ENCODE measurements at regions not wholly inside any gene's neighbourhood (a gene's known extent, or its start where the extent isn't known, plus 50 kb on each side); places are given as distances from the start of the nearest gene placed in this dataset.

DNA sequence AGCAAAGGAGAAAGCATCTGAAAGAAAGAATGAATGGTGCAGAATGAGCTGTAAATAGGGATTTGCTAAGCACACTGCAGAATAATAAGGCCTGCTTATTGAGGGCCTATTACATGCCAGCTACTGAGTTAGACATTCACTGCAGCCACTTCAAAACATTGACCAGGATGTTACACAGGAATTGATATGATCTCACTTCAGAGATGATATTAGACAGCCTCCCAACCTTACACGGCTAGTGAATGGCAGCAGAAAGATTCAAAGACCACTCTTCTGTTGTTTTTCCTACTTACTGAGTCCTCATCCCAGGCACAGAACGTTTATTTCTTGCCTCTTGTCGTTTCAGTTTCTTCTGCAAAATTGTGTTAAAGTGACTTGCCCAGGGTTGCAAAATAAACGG lies 1209.9 kb upstream of the WWC1 start:
- H3K9me1 ChIP-seq (ENCODE audit: control insufficient read depth, extremely low read depth, insufficient read depth, low read length): no peaks in the 10 kb centered on the region
- no peaks in the 10 kb centered on the region for H3K9me3 ChIP-seq (ENCODE audit: control insufficient read depth, low read depth, low read length)
- FAIRE-seq (no peak), DNase-seq (ENCODE audit: low read depth, low spot score) (no peak)
- no peaks in the 10 kb centered on the region for H3K27me3 ChIP-seq (ENCODE audit: control insufficient read depth, extremely low read depth, insufficient read depth, low read length)
- no peak overlapping the region for H3K9ac ChIP-seq (ENCODE audit: control insufficient read depth, extremely low read depth, insufficient read depth, low read length)
- H3K79me2 ChIP-seq (ENCODE audit: control insufficient read depth, insufficient read depth, low read length): no peaks in the 10 kb centered on the region
- H4K20me1 ChIP-seq (ENCODE audit: control insufficient read depth, extremely low read depth, insufficient read depth, low read length): no peaks in the 10 kb centered on the region
- no peak overlapping the region for H3K4me2 ChIP-seq (ENCODE audit: control insufficient read depth, extremely low read depth, insufficient read depth, low read depth, low read length)
- TF ChIP-seq EZH2 (IDR thresholded peaks at IDR 0.05; ENCODE audit: low read length): no peak
- TF ChIP-seq, protein P1, sequence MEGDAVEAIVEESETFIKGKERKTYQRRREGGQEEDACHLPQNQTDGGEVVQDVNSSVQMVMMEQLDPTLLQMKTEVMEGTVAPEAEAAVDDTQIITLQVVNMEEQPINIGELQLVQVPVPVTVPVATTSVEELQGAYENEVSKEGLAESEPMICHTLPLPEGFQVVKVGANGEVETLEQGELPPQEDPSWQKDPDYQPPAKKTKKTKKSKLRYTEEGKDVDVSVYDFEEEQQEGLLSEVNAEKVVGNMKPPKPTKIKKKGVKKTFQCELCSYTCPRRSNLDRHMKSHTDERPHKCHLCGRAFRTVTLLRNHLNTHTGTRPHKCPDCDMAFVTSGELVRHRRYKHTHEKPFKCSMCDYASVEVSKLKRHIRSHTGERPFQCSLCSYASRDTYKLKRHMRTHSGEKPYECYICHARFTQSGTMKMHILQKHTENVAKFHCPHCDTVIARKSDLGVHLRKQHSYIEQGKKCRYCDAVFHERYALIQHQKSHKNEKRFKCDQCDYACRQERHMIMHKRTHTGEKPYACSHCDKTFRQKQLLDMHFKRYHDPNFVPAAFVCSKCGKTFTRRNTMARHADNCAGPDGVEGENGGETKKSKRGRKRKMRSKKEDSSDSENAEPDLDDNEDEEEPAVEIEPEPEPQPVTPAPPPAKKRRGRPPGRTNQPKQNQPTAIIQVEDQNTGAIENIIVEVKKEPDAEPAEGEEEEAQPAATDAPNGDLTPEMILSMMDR (optimal IDR thresholded peaks at IDR 0.05 in 1 of 3, IDR thresholded peaks at IDR 0.05 in 1 of 3, conservative IDR thresholded peaks at IDR 0.05 in 1 of 3; ENCODE audit: extremely low read depth in 1 of 3, insufficient read depth in 2 of 3, low read length in 3 of 3): no peak
- no peaks in the 10 kb centered on the region for H3K4me1 ChIP-seq (ENCODE audit: control insufficient read depth, extremely low read depth, insufficient read depth, low read length)
- H3K4me3 ChIP-seq (ENCODE audit: control insufficient read depth in 2 of 3, extremely low read depth in 1 of 3, insufficient read depth in 2 of 3, low read depth in 1 of 3, low read length in 3 of 3): no peak overlapping the region
- no peak overlapping the region for H3K27ac ChIP-seq (ENCODE audit: control insufficient read depth, insufficient read depth, low read length)
- H3K36me3 ChIP-seq (ENCODE audit: control insufficient read depth in 2 of 2, extremely low read depth in 1 of 2, insufficient read depth in 2 of 2, low read length in 2 of 2): no peaks in the 10 kb centered on the region
- dilution Hi-C loops (cut with MboI; ENCODE audit: extremely low pct_ligation_motif_present, low sequenced_read_pairs): no loop called here
- no peak overlapping the region for H2AFZ ChIP-seq (ENCODE audit: control insufficient read depth, low read length)

DNA sequence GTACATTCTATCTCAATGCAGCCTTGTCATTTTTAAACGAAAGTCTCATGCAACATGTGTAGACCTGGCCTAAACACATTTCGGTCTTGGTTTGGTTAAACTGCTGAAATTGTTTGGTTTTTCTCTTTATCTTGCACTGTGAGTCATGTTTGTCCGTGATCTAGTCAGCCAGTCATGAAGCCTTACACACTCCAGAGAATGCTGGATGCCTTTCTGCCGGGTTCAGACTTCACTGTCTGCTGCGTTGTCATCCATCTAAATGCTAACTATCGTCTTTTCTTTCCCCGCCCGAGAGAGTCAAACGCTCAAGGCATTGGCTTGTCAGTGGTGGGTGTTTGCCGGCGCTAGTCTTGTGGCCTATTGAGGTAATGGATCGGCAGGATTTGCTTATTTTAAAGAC lies 1194.6 kb upstream of the WWC1 start:
- H3K79me2 ChIP-seq (ENCODE audit: control insufficient read depth, insufficient read depth, low read length): no peaks in the 10 kb centered on the region

More for the DNA sequence above, 1194.6 kb upstream of the WWC1 start:
- Histone ChIP-seq H3K9ac (ENCODE audit: control insufficient read depth, extremely low read depth, insufficient read depth, low read length) (no peak overlapping the region), H3K9me3 (ENCODE audit: control insufficient read depth, low read depth, low read length) (no peaks in the 10 kb centered on the region), H3K4me2 (ENCODE audit: control insufficient read depth, extremely low read depth, insufficient read depth, low read depth, low read length) (no peak overlapping the region), H3K9me1 (ENCODE audit: control insufficient read depth, extremely low read depth, insufficient read depth, low read length) (no peaks in the 10 kb centered on the region), H3K4me3 (ENCODE audit: control insufficient read depth in 2 of 3, extremely low read depth in 1 of 3, insufficient read depth in 2 of 3, low read depth in 1 of 3, low read length in 3 of 3) (no peak overlapping the region), H3K4me1 (ENCODE audit: control insufficient read depth, extremely low read depth, insufficient read depth, low read length) (no peaks in the 10 kb centered on the region), H3K27me3 (ENCODE audit: control insufficient read depth, extremely low read depth, insufficient read depth, low read length) (no peaks in the 10 kb centered on the region), H2AFZ (ENCODE audit: control insufficient read depth, low read length) (no peak overlapping the region), H4K20me1 (ENCODE audit: control insufficient read depth, extremely low read depth, insufficient read depth, low read length) (no peaks in the 10 kb centered on the region), H3K36me3 (ENCODE audit: control insufficient read depth in 2 of 2, extremely low read depth in 1 of 2, insufficient read depth in 2 of 2, low read length in 2 of 2) (no peaks in the 10 kb centered on the region), H3K27ac (ENCODE audit: control insufficient read depth, insufficient read depth, low read length) (no peak overlapping the region)
- dilution Hi-C loops (cut with MboI; ENCODE audit: extremely low pct_ligation_motif_present, low sequenced_read_pairs): no loop called here
- TF ChIP-seq EZH2 (IDR thresholded peaks at IDR 0.05; ENCODE audit: low read length): no peak
- TF ChIP-seq, protein P1 (optimal IDR thresholded peaks at IDR 0.05 in 1 of 3, IDR thresholded peaks at IDR 0.05 in 1 of 3, conservative IDR thresholded peaks at IDR 0.05 in 1 of 3; ENCODE audit: extremely low read depth in 1 of 3, insufficient read depth in 2 of 3, low read length in 3 of 3): no peak
- FAIRE-seq: no peak
- DNase-seq (ENCODE audit: low read depth, low spot score): no peak

Measured in keratinocyte (primary cell).